Mesenchymal stem cell (in vitro differentiated cells and primary cell): ENCODE measurements at regions not wholly inside any gene's neighbourhood (a gene's known extent, or its start where the extent isn't known, plus 50 kb on each side); places are given as distances from the start of the nearest gene placed in this dataset.
A peak's percentile ranks its signal among the peaks of the same experiment; 100 is the strongest.
"Not testable (repeated sequence)": the region's sequence is repeated elsewhere in the genome, so short reads cannot be mapped to it uniquely, and the experiment has no call there.

Experiments used
- DNase-seq: peaks from one replicate; pipeline ENCODE4 v3.0.0-alpha.2; 2013
- H2AFZ ChIP-seq: one replicate; pipeline ENCODE4 v1.6.1; 2013; ENCODE audit warnings: low read depth, mild to moderate bottlenecking, control low read depth, inconsistent platforms, low read length, moderate library complexity
- H2AK5ac ChIP-seq: 2 replicates; pipeline ENCODE4 v1.6.1; 2013; ENCODE audit warnings: low read length, moderate library complexity, mild to moderate bottlenecking, inconsistent platforms; ENCODE audit not compliant: severe bottlenecking
- H2BK120ac ChIP-seq: one replicate; pipeline ENCODE4 v1.6.1; 2013; ENCODE audit warnings: low read depth, mild to moderate bottlenecking, inconsistent platforms, low read length, moderate library complexity
- H2BK12ac ChIP-seq, 2 experiments: one replicate each; pipeline ENCODE4 v1.6.1; 2013; ENCODE audit warnings: inconsistent platforms in 2 of 2, low read length in 2 of 2, mild to moderate bottlenecking in 2 of 2, moderate library complexity in 2 of 2, control low read depth in 1 of 2
- H2BK15ac ChIP-seq: one replicate; pipeline ENCODE4 v1.6.1; 2013; ENCODE audit warnings: mild to moderate bottlenecking, low read depth, inconsistent platforms; ENCODE audit not compliant: poor library complexity, severe bottlenecking
- H2BK5ac ChIP-seq: 2 replicates; pipeline ENCODE4 v1.6.1; 2013; ENCODE audit warnings: low read depth, mild to moderate bottlenecking, low read length, control low read depth, inconsistent platforms; ENCODE audit not compliant: poor library complexity, severe bottlenecking
- H3K14ac ChIP-seq, 2 experiments: one replicate each; pipeline ENCODE4 v1.6.1; 2013; ENCODE audit warnings: inconsistent platforms in 2 of 2, low read length in 2 of 2, control low read depth in 1 of 2, mild to moderate bottlenecking in 1 of 2, moderate library complexity in 1 of 2
- H3K18ac ChIP-seq, 2 experiments: one replicate each; pipeline ENCODE4 v1.6.1; 2013; ENCODE audit warnings: inconsistent platforms in 2 of 2, low read length in 2 of 2, control low read depth in 1 of 2, low read depth in 1 of 2, mild to moderate bottlenecking in 1 of 2
- H3K23ac ChIP-seq, 2 experiments: one replicate each; pipeline ENCODE4 v1.6.1; 2013; ENCODE audit warnings: inconsistent platforms in 2 of 2, low read length in 2 of 2, mild to moderate bottlenecking in 2 of 2, moderate library complexity in 2 of 2, control low read depth in 1 of 2
- H3K27ac ChIP-seq: 2 replicates; pipeline ENCODE4 v1.5.1; 2013; ENCODE audit warnings: mild to moderate bottlenecking, moderate library complexity, low read length, control low read depth, inconsistent platforms; ENCODE audit not compliant: poor library complexity, severe bottlenecking
- H3K27me3 ChIP-seq, 2 experiments: 2 replicates each; pipeline versions ENCODE4 v1.6.1 to v1.7.0; 2013; ENCODE audit warnings: low read length in 2 of 2, mild to moderate bottlenecking in 2 of 2, moderate library complexity in 2 of 2, control low read depth in 1 of 2, inconsistent platforms in 1 of 2; ENCODE audit not compliant: control insufficient read depth in 1 of 2, insufficient read depth in 1 of 2
- H3K36me3 ChIP-seq, 2 experiments: 2 replicates each; pipeline versions ENCODE4 v1.6.1 to v1.7.0; 2013; ENCODE audit warnings: low read length in 2 of 2, control low read depth in 1 of 2, inconsistent platforms in 1 of 2, low read depth in 1 of 2, mild to moderate bottlenecking in 1 of 2; ENCODE audit not compliant: insufficient read depth in 2 of 2, control insufficient read depth in 1 of 2
- H3K4ac ChIP-seq, 2 experiments: one replicate each; pipeline ENCODE4 v1.6.1; 2013; ENCODE audit warnings: inconsistent platforms in 2 of 2, low read length in 2 of 2, mild to moderate bottlenecking in 2 of 2, moderate library complexity in 2 of 2, control low read depth in 1 of 2, low read depth in 1 of 2
- H3K4me1 ChIP-seq: 2 replicates; pipeline ENCODE4 v1.6.1; 2013; ENCODE audit warnings: low read depth, low read length, control low read depth; ENCODE audit not compliant: control insufficient read depth, insufficient read depth
- H3K4me2 ChIP-seq: 2 replicates; pipeline ENCODE4 v1.6.1; 2013; ENCODE audit warnings: low read length, mild to moderate bottlenecking, inconsistent platforms; ENCODE audit not compliant: poor library complexity, severe bottlenecking
- H3K4me3 ChIP-seq, 2 experiments: 2 replicates each; pipeline versions ENCODE4 v1.5.1 to v1.7.0; 2013; ENCODE audit warnings: low read length in 2 of 2, mild to moderate bottlenecking in 2 of 2, control low read depth in 1 of 2, low read depth in 1 of 2; ENCODE audit not compliant: insufficient read depth in 1 of 2
- H3K79me1 ChIP-seq: replicated peaks from 2 replicates; pipeline ENCODE4 v1.6.1; 2013; ENCODE audit warnings: mild to moderate bottlenecking, control low read depth, low read length, inconsistent platforms; ENCODE audit not compliant: poor library complexity, severe bottlenecking
- H3K9ac ChIP-seq: 2 replicates; pipeline ENCODE4 v1.7.0; 2013; ENCODE audit warnings: mild to moderate bottlenecking, low read length, moderate library complexity
- H3K9me3 ChIP-seq: 2 replicates; pipeline ENCODE4 v1.7.0; 2013; ENCODE audit warnings: mild to moderate bottlenecking, low read length; ENCODE audit not compliant: control insufficient read depth
- H4K8ac ChIP-seq: one replicate; pipeline ENCODE4 v1.6.1; 2013; ENCODE audit warnings: inconsistent platforms, mild to moderate bottlenecking, low read length, moderate library complexity
- H4K91ac ChIP-seq: one replicate; pipeline ENCODE4 v1.6.1; 2013; ENCODE audit warnings: mild to moderate bottlenecking, low read length, inconsistent platforms
- WGBS: methylation state at CpG from one replicate; pipeline ENCODE4 v1.1.7; 2013; ENCODE audit warnings: mixed read lengths; 5-methylcytosine and 5-hydroxymethylcytosine counted together

DNA sequence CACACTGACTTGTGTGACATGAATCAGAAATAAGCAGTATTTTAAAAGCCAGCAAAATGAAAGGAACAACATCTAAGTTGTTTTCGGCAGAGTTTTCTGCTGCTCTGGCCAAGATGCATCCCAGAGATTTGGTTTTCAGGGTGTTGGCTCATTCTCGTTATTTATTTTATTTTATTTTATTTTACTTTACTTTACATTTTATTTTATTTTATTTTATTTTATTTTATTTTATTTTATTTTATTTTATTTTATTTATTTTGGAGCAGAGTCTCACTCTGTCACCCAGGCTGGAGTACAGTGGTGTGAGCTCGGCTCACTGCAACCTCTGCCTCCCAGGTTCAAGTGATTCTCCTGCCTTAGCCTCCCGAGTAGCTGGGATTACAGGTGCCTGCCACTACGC, 64.5 kb upstream of the CEP85L start:
- H4K8ac ChIP-seq, H3K4ac ChIP-seq, H3K14ac ChIP-seq, H3K4me1 ChIP-seq, H4K91ac ChIP-seq, H3K27me3 ChIP-seq, H2BK15ac ChIP-seq, H2BK12ac ChIP-seq, H3K9ac ChIP-seq, H3K27ac ChIP-seq, H2BK5ac ChIP-seq, H3K18ac ChIP-seq, H3K4me3 ChIP-seq, DNase-seq, H3K4me2 ChIP-seq, H3K79me1 ChIP-seq, H2AFZ ChIP-seq, H3K9me3 ChIP-seq, H2BK120ac ChIP-seq, H3K23ac ChIP-seq, H2AK5ac ChIP-seq, H3K36me3 ChIP-seq: not testable (repeated sequence)
- 93% methylated on average over 3 of the region's 5 CpGs for WGBS

- no peaks in the 10 kb centered on the region for H3K27me3 ChIP-seq
- H2BK120ac ChIP-seq = no peak overlapping the region
- H3K4me3 ChIP-seq = no peak overlapping the region
- no peak overlapping the region for H2BK12ac ChIP-seq
- no peak overlapping the region for H3K23ac ChIP-seq
- H3K14ac ChIP-seq = no peak overlapping the region
- no peak overlapping the region for H2AFZ ChIP-seq
- no peaks in the 10 kb centered on the region for H3K36me3 ChIP-seq
- H2AK5ac ChIP-seq = no peak overlapping the region
- no peak overlapping the region for H4K8ac ChIP-seq
- H3K4me2 ChIP-seq = no peak overlapping the region
- H3K18ac ChIP-seq = no peak overlapping the region
- no peak overlapping the region for H2BK15ac ChIP-seq
- H3K79me1 ChIP-seq = no peaks in the 10 kb centered on the region
- H3K9me3 ChIP-seq = no peaks in the 10 kb centered on the region
- H3K27ac ChIP-seq = no peak overlapping the region
- WGBS = 100% methylated on average over 2 of the region's 2 CpGs
- H3K4ac ChIP-seq = no peak overlapping the region
- no peak overlapping the region for H2BK5ac ChIP-seq
- H3K4me1 ChIP-seq = no peaks in the 10 kb centered on the region
- no peak overlapping the region for H4K91ac ChIP-seq
- no peak for DNase-seq
- no peak overlapping the region for H3K9ac ChIP-seq
Observed at GRCh38 chr6:118715376-118715775, 64.0 kb upstream of the CEP85L start.

DNA sequence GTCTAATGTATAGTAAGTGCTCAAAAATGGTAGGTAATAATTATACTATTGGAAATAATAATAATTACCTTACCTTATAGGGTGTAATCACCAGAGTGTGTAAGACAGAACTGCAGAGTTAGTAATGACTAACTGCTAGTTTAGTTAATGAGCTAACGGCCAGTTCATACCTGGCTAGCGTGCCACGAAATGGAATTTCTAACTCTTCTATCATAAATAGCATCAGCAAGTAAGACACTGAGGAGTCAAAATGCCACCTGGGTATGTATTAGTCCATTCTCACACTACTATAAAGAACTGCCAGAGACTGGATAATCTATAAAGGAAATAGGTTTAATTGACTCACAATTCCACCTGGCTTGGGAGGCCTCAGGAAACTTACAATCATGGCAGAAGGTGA, 63.4 kb upstream of the CEP85L start:
- Histone ChIP-seq H3K27ac (no peak overlapping the region), H4K91ac (no peak overlapping the region), H3K27me3 (no peaks in the 10 kb centered on the region), H3K9me3 (no peaks in the 10 kb centered on the region), H3K36me3 (no peaks in the 10 kb centered on the region), H2BK120ac (no peak overlapping the region), H3K4me1 (peaks cover 2% of the 10 kb centered on the region), H3K4me2 (no peak overlapping the region), H3K9ac (no peak overlapping the region), H3K18ac (no peak overlapping the region), H3K23ac (no peak overlapping the region), H4K8ac (no peak overlapping the region), H2BK15ac (no peak overlapping the region), H2BK5ac (no peak overlapping the region), H3K4me3 (no peak overlapping the region), H3K4ac (no peak overlapping the region), H2AK5ac (no peak overlapping the region), H3K79me1 (no peaks in the 10 kb centered on the region), H2AFZ (no peak overlapping the region), H3K14ac (no peak overlapping the region), H2BK12ac (no peak overlapping the region)
- WGBS = 93% methylated on average over 3 of the region's 3 CpGs
- no peak for DNase-seq

DNA sequence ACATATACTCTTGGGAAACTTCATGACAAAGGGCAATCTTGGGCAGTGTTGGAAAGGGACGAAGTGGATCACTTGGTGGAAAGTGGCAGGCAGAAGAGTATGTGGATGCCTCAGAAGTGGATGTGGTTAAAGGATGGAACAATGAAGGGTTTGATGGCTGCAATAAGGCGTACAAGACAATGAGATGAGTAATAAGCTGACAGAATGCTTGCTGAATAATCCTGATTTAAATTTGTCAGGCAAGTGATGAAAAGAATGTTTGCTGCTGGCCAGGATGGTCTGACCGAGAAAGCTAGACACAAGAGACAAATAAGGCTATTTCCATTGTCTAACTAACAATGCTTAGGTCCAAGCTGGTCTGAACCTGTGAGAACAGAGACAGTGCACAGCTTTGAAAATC, 61.6 kb upstream of the CEP85L start:
- Histone ChIP-seq H2BK120ac (no peak overlapping the region), H3K9ac (peak overlapping the region; percentile 1), H3K18ac (no peak overlapping the region), H3K4me2 (no peak overlapping the region), H3K4me3 (no peak overlapping the region), H3K27ac (no peak overlapping the region), H3K36me3 (no peaks in the 10 kb centered on the region), H3K27me3 (no peaks in the 10 kb centered on the region), H4K91ac (no peak overlapping the region), H3K23ac (no peak overlapping the region), H2BK12ac (no peak overlapping the region), H2BK15ac (no peak overlapping the region), H4K8ac (no peak overlapping the region), H3K14ac (no peak overlapping the region), H3K4me1 (peaks cover 2% of the 10 kb centered on the region), H3K79me1 (peaks cover 2% of the 10 kb centered on the region), H2BK5ac (no peak overlapping the region), H2AFZ (no peak overlapping the region), H3K4ac (no peak overlapping the region), H3K9me3 (no peaks in the 10 kb centered on the region), H2AK5ac (no peak overlapping the region)
- 50% methylated on average over 3 of the region's 3 CpGs for WGBS
- no peak for DNase-seq
